Vagina (tissue), 2 donors: ENCODE measurements at regions not wholly inside any gene's neighbourhood (a gene's known extent, or its start where the extent isn't known, plus 50 kb on each side); places are given as distances from the start of the nearest gene placed in this dataset.

ENCODE experiments used
- DNase-seq, 2 donors: peaks; one replicate each; pipeline ENCODE4 v3.0.0-alpha.2; 2017; ENCODE audit errors: extremely low spot score in 2 of 2
- H3K27ac ChIP-seq: fragments of 200-600 bp; sonication (generic); one replicate; pipeline ENCODE4 v1.5.1; 2019
- H3K27me3 ChIP-seq: fragments of 200-600 bp; sonication (generic); one replicate; pipeline ENCODE4 v1.5.1; 2019
- H3K36me3 ChIP-seq, 2 donors: fragments of 200-600 bp; sonication (generic); one replicate each; pipeline ENCODE4 v1.5.1; 2017 to 2019
- H3K4me1 ChIP-seq: fragments of 200-600 bp; sonication (generic); one replicate; pipeline ENCODE4 v1.5.1; 2019
- H3K4me3 ChIP-seq, 2 donors: fragments of 200-600 bp; sonication (generic); 1 replicate in 1 of 2; 2 replicates in 1 of 2; pipeline ENCODE4 v1.5.1; 2016 to 2019
- H3K9me3 ChIP-seq: fragments of 200-600 bp; sonication (generic); one replicate; pipeline ENCODE4 v1.5.1; 2019
- CTCF ChIP-seq, 3 experiments: fragments of 450-650 bp in 2 of 3; fragments of 200-600 bp in 1 of 3; sonication (generic) in 1 of 3; IDR thresholded peaks; one replicate each; pipeline ENCODE4 v1.5.1; 2017 to 2019; ENCODE audit warnings: antibody characterized with exemption in 3 of 3, mild to moderate bottlenecking in 2 of 3, moderate library complexity in 2 of 3
- POLR2A ChIP-seq, 2 donors: fragments of 450-650 bp; IDR thresholded peaks; one replicate each; pipeline ENCODE4 v1.6.1; 2017; ENCODE audit warnings: antibody characterized with exemption in 2 of 2, mild to moderate bottlenecking in 2 of 2, moderate library complexity in 2 of 2
- POLR2AphosphoS5 ChIP-seq, 2 donors: sonication (generic); formaldehyde crosslinking; IDR thresholded peaks; one replicate each; pipeline ENCODE4 v1.9.0; 2017; ENCODE audit warnings: antibody characterized with exemption in 2 of 2, mild to moderate bottlenecking in 2 of 2, low read depth in 1 of 2; ENCODE audit not compliant: insufficient read depth in 1 of 2
- intact Hi-C: fragments of 100-400 bp; cut with DNase I; formaldehyde crosslinking; loops from one replicate; pipeline ENCODE4 v1.15.1; 2023

- intact Hi-C loops = no loop called here
- H3K36me3 ChIP-seq = no peaks in the 10 kb centered on the region
- no peak overlapping the region for H3K27ac ChIP-seq
- no peak for DNase-seq
- H3K4me3 ChIP-seq = no peak overlapping the region
- no peak for TF ChIP-seq CTCF (IDR thresholded peaks at IDR 0.05)
- TF ChIP-seq POLR2AphosphoS5 (IDR thresholded peaks at IDR 0.05; ENCODE audit: insufficient read depth in 1 of 2, low read depth in 1 of 2) = no peak
- TF ChIP-seq POLR2A (IDR thresholded peaks at IDR 0.05) = no peak
- H3K27me3 ChIP-seq = no peaks in the 10 kb centered on the region
- no peaks in the 10 kb centered on the region for H3K4me1 ChIP-seq
- no peaks in the 10 kb centered on the region for H3K9me3 ChIP-seq
These were observed 176.7 kb downstream of the GNAI1 start for GRCh38 chr7:80311313-80311712.

- no peak overlapping the region for H3K27ac ChIP-seq
- TF ChIP-seq POLR2AphosphoS5 (IDR thresholded peaks at IDR 0.05; ENCODE audit: insufficient read depth in 1 of 2, low read depth in 1 of 2) (no peak), POLR2A (IDR thresholded peaks at IDR 0.05) (no peak), CTCF (IDR thresholded peaks at IDR 0.05) (no peak)
These were observed 175.4 kb downstream of the GNAI1 start for GRCh38 chr7:80309971-80310549.

GRCh38 chr7:80309377-80309776 lies 174.7 kb downstream of the GNAI1 start:
- Histone ChIP-seq H3K4me1 (no peaks in the 10 kb centered on the region), H3K4me3 (no peak overlapping the region), H3K36me3 (no peaks in the 10 kb centered on the region), H3K27ac (no peak overlapping the region), H3K9me3 (no peaks in the 10 kb centered on the region), H3K27me3 (no peaks in the 10 kb centered on the region)
- DNase-seq = no peak
- TF ChIP-seq POLR2A (IDR thresholded peaks at IDR 0.05) = no peak
- TF ChIP-seq CTCF (IDR thresholded peaks at IDR 0.05) = no peak
- intact Hi-C loops = no loop called here

More at GRCh38 chr7:80309971-80310549, 175.4 kb downstream of the GNAI1 start:
- DNase-seq = no peak
- H3K27me3 ChIP-seq = no peaks in the 10 kb centered on the region
- H3K9me3 ChIP-seq = no peaks in the 10 kb centered on the region
- intact Hi-C loops = no loop called here
- no peaks in the 10 kb centered on the region for H3K4me1 ChIP-seq
- no peaks in the 10 kb centered on the region for H3K36me3 ChIP-seq
- H3K4me3 ChIP-seq = no peak overlapping the region

- H3K9me3 ChIP-seq = no peaks in the 10 kb centered on the region
- intact Hi-C loops = no loop called here
- H3K4me1 ChIP-seq = no peaks in the 10 kb centered on the region
- H3K27ac ChIP-seq = no peak overlapping the region
- TF ChIP-seq POLR2A (IDR thresholded peaks at IDR 0.05) = no peak
- no peak for TF ChIP-seq CTCF (IDR thresholded peaks at IDR 0.05)
- no peak for TF ChIP-seq POLR2AphosphoS5 (IDR thresholded peaks at IDR 0.05; ENCODE audit: insufficient read depth in 1 of 2, low read depth in 1 of 2)
- no peaks in the 10 kb centered on the region for H3K27me3 ChIP-seq
- no peak overlapping the region for H3K4me3 ChIP-seq
- no peaks in the 10 kb centered on the region for H3K36me3 ChIP-seq
- DNase-seq = no peak
These were observed 172.7 kb downstream of the GNAI1 start for GRCh38 chr7:80307227-80307856.

- intact Hi-C loops = no loop called here
- Histone ChIP-seq H3K9me3 (no peaks in the 10 kb centered on the region), H3K36me3 (no peaks in the 10 kb centered on the region), H3K4me3 (no peak overlapping the region), H3K27me3 (no peaks in the 10 kb centered on the region), H3K4me1 (no peaks in the 10 kb centered on the region), H3K27ac (no peak overlapping the region)
- TF ChIP-seq POLR2A (IDR thresholded peaks at IDR 0.05) = no peak
- TF ChIP-seq POLR2AphosphoS5 (IDR thresholded peaks at IDR 0.05; ENCODE audit: insufficient read depth in 1 of 2, low read depth in 1 of 2) = no peak
- TF ChIP-seq CTCF (IDR thresholded peaks at IDR 0.05) = no peak
- DNase-seq = no peak
These were observed 168.7 kb downstream of the GNAI1 start for GRCh38 chr7:80303315-80303714.
